Stomach (tissue), 8 donors: ENCODE measurements at regions not wholly inside any gene's neighbourhood (a gene's known extent, or its start where the extent isn't known, plus 50 kb on each side); places are given as distances from the start of the nearest gene placed in this dataset.

Experiments used
- DNase-seq, 2 donors: peaks; one replicate each; pipeline versions ENCODE4 v3.0.0 to v3.0.0-alpha.2; 2013 to 2019
- H3K27ac ChIP-seq, 5 donors: fragments of 200-600 bp in 4 of 5; sonication (generic) in 4 of 5; one replicate each; pipeline ENCODE4 v1.5.1; 2013 to 2019; ENCODE audit warnings: mild to moderate bottlenecking in 1 of 5, moderate library complexity in 1 of 5
- H3K27me3 ChIP-seq, 3 donors: fragments of 200-600 bp; sonication (generic); one replicate each; pipeline ENCODE4 v1.5.1; 2017 to 2019; ENCODE audit warnings: mixed run types in 1 of 3
- H3K36me3 ChIP-seq, 4 donors: fragments of 200-600 bp; sonication (generic); 1 replicate in 3 of 4; 2 replicates in 1 of 4; pipeline ENCODE4 v1.5.1; 2016 to 2019
- H3K4me1 ChIP-seq, 4 donors: fragments of 200-600 bp; sonication (generic); one replicate each; pipeline ENCODE4 v1.5.1; 2016 to 2019
- H3K4me3 ChIP-seq, 4 donors: fragments of 200-600 bp; sonication (generic) in 3 of 4; one replicate each; pipeline ENCODE4 v1.5.1; 2016 to 2019; ENCODE audit warnings: mild to moderate bottlenecking in 1 of 4
- H3K9me3 ChIP-seq, 4 donors: fragments of 200-600 bp; sonication (generic); one replicate each; pipeline ENCODE4 v1.5.1; 2016 to 2019
- EP300 ChIP-seq: sonication (generic); formaldehyde crosslinking; IDR thresholded peaks from one replicate; pipeline ENCODE4 v1.6.1; 2017; ENCODE audit warnings: antibody characterized with exemption
- POLR2A ChIP-seq, 4 donors: fragments of 450-650 bp; IDR thresholded peaks; one replicate each; pipeline ENCODE4 v1.6.1; 2016; ENCODE audit warnings: antibody characterized with exemption in 4 of 4, control low read depth in 2 of 4, mild to moderate bottlenecking in 1 of 4, moderate library complexity in 1 of 4
- POLR2AphosphoS5 ChIP-seq, 3 donors: sonication (generic); formaldehyde crosslinking; IDR thresholded peaks; one replicate each; pipeline ENCODE4 v1.6.1; 2016; ENCODE audit warnings: antibody characterized with exemption in 3 of 3
- WGBS, 5 donors: extraction: QIAGEN DNeasy Blood & Tissue Kit in 3 of 5; methylation state at CpG; one replicate each; pipeline versions ENCODE4 v1.1.5 to v1.1.7; 2013 to 2018; 5-methylcytosine and 5-hydroxymethylcytosine counted together
- intact Hi-C: fragments of 100-400 bp; cut with DNase I; formaldehyde crosslinking; loops from one replicate; pipeline ENCODE4 v1.15.1; 2023; ENCODE audit warnings: low total_unique reads
- TF ChIP-seq, protein P1 (sequence below), 7 experiments: fragments of 450-650 bp in 4 of 7; fragments of 200-600 bp in 3 of 7; sonication (generic) in 3 of 7; IDR thresholded peaks; one replicate each; pipeline ENCODE4 v1.5.1; 2016 to 2019; ENCODE audit warnings: antibody characterized with exemption in 7 of 7, control low read depth in 2 of 7, mild to moderate bottlenecking in 1 of 7
- donor health status: healthy with polysubstance abuse.
- donor health status: Bipolar disorder and iron deficiency.
- donor health status: healthy.

DNA sequence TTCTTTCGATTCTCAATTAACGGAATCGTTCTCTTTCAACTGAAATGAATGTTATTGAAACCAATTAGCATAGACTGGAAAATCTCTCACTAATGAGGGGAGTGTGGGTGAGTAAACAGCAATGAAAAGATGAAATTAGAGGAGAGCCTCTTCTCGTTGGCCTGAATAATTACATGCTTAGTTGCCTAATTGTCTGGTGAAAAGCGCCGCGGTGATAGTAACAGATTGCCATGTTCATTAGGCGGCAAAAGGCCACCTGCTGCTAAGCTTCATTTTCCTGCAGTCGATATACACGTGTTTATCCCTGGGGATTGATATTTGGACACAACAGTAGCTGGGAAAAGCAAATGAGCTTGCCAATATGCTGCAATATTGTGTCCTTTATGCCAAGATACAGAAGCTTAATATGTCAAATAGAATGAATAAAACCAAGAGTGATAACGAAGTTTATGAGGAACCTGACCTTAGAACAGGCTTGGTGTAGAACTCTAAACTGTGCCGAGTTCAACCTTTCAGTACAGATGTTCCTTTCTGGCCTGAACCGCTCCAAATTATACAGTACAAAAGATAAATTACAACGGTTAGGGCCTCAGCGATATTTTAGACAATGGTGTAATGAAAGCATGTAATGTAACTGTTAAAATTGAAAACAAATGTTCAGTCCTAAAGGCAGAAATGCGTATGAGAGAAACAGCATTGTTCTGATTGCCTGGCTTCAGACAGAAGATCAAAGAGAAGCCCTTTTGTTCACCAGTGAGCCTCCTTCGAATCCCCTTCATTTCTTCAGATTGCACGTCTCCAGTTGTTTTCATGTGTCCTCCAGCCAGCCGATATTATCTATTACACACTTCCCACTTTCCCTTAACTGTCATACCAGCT lies 185.2 kb downstream of the SHOX2 start:
- no peaks in the 10 kb centered on the region for H3K27me3 ChIP-seq
- no peaks in the 10 kb centered on the region for H3K9me3 ChIP-seq
- no peak overlapping the region for H3K4me3 ChIP-seq
- intact Hi-C loops: no loop called here
- H3K36me3 ChIP-seq: no peaks in the 10 kb centered on the region
- 67 to 78% (median 73%) methylated on average over 19 of the region's 19 CpGs for WGBS, 5 donors
- no peaks in the 10 kb centered on the region for H3K4me1 ChIP-seq
- TF ChIP-seq POLR2AphosphoS5 (IDR thresholded peaks at IDR 0.05) (no peak), EP300 (no peak), POLR2A (IDR thresholded peaks at IDR 0.05) (no peak)
- TF ChIP-seq, protein P1, sequence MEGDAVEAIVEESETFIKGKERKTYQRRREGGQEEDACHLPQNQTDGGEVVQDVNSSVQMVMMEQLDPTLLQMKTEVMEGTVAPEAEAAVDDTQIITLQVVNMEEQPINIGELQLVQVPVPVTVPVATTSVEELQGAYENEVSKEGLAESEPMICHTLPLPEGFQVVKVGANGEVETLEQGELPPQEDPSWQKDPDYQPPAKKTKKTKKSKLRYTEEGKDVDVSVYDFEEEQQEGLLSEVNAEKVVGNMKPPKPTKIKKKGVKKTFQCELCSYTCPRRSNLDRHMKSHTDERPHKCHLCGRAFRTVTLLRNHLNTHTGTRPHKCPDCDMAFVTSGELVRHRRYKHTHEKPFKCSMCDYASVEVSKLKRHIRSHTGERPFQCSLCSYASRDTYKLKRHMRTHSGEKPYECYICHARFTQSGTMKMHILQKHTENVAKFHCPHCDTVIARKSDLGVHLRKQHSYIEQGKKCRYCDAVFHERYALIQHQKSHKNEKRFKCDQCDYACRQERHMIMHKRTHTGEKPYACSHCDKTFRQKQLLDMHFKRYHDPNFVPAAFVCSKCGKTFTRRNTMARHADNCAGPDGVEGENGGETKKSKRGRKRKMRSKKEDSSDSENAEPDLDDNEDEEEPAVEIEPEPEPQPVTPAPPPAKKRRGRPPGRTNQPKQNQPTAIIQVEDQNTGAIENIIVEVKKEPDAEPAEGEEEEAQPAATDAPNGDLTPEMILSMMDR (IDR thresholded peaks at IDR 0.05): no peak
- H3K27ac ChIP-seq: no peak overlapping the region
- DNase-seq: peak in 1 of 2 donors; percentile 37

DNA sequence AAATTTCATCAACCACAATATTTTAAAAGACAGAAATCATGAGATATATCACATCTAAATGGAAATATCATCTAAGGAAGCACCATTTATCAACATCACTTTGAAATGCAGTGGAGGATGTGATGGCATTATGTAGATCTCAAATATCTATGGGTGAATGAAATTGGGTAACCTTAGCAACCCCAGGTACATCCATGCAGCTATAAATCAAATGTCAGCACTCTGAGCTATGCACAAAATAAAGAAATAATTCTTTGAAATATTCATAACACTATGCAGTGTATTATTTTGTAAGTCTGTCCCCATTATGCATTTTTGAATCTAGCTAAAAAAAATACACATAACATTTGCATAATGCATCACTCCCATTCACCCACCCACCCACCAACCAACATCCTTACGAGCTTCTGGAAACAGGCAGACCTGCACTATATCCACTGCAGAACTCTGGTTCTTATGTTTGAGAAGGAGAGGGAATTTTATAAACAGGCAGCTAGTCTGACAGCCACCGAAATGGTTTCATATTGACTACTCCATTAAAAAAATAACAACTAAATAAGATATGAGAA lies 186.8 kb downstream of the SHOX2 start:
- no peak for DNase-seq
- H3K36me3 ChIP-seq: no peaks in the 10 kb centered on the region
- no peak for TF ChIP-seq POLR2A (IDR thresholded peaks at IDR 0.05)
- TF ChIP-seq, protein P1 (IDR thresholded peaks at IDR 0.05): no peak
- no peak for TF ChIP-seq EP300
- no peak for TF ChIP-seq POLR2AphosphoS5 (IDR thresholded peaks at IDR 0.05)
- H3K27me3 ChIP-seq: no peaks in the 10 kb centered on the region
- H3K4me1 ChIP-seq: no peaks in the 10 kb centered on the region
- intact Hi-C loops: no loop called here
- no peak overlapping the region for H3K27ac ChIP-seq
- H3K4me3 ChIP-seq: no peak overlapping the region
- H3K9me3 ChIP-seq: no peaks in the 10 kb centered on the region
- 74 to 83% (median 80%) methylated on average over 2 of the region's 2 CpGs for WGBS, 5 donors

DNA sequence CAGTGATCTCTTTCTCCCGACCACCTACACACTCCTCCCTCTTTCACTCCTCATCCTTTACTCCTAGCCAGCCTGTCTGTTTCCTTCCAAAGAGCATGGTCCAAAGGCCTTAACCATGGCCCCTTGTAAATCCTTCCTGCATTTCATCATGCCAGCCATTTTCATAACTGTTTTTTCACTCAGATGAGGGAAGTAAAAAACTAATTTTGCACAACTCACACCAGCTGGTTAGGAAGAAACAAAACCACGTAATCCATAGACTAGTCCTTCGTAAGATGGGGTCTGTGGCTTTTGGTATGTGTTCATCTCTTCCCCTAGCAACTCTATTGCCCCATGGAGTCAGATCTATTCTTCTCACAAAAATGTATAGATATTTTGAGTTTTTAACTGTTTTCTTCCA lies 187.8 kb downstream of the SHOX2 start:
- 64 to 80% (median 69%) methylated on average over 3 of the region's 3 CpGs for WGBS, 5 donors
- intact Hi-C loops: no loop called here
- Histone ChIP-seq H3K4me3 (no peak overlapping the region), H3K27ac (no peak overlapping the region), H3K27me3 (no peaks in the 10 kb centered on the region), H3K9me3 (no peaks in the 10 kb centered on the region), H3K36me3 (no peaks in the 10 kb centered on the region), H3K4me1 (no peaks in the 10 kb centered on the region)
- no peak for TF ChIP-seq POLR2AphosphoS5 (IDR thresholded peaks at IDR 0.05)
- TF ChIP-seq POLR2A (IDR thresholded peaks at IDR 0.05): no peak
- TF ChIP-seq EP300: no peak
- TF ChIP-seq, protein P1 (IDR thresholded peaks at IDR 0.05): no peak
- no peak for DNase-seq

DNA sequence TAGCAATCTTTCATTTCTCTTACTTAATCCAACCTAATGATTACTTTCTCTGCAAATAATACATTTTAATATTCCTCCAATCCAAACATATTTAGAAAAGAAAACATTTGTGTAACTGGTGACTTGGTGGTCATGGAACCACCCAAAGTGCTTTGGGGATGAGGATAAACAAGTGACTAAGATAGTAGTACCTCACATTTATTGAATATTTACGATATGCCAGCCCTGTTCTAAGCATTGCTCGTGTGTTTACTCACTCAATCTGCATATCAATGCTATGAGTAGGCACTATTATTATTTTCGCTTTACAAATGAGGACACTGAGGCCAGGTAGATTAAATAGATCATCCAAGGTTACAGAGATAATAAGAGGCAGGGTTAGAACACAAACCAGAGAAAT lies 189.5 kb downstream of the SHOX2 start:
- no peaks in the 10 kb centered on the region for H3K27me3 ChIP-seq
- H3K27ac ChIP-seq: no peak overlapping the region
- H3K4me1 ChIP-seq: no peaks in the 10 kb centered on the region
- DNase-seq: no peak
- no peaks in the 10 kb centered on the region for H3K36me3 ChIP-seq
- no peaks in the 10 kb centered on the region for H3K9me3 ChIP-seq
- 55 to 65% (median 58%) methylated on average over 3 of the region's 3 CpGs for WGBS, 5 donors
- TF ChIP-seq POLR2AphosphoS5 (IDR thresholded peaks at IDR 0.05): no peak
- no peak for TF ChIP-seq EP300
- TF ChIP-seq POLR2A (IDR thresholded peaks at IDR 0.05): no peak
- TF ChIP-seq, protein P1 (IDR thresholded peaks at IDR 0.05): no peak
- H3K4me3 ChIP-seq: no peak overlapping the region
- intact Hi-C loops: no loop called here
